DOHH2 (cell line): ENCODE measurements at regions not wholly inside any gene's neighbourhood (a gene's known extent, or its start where the extent isn't known, plus 50 kb on each side); places are given as distances from the start of the nearest gene placed in this dataset.

Experiments used
- CTCF ChIP-seq: fragments of 200-600 bp; sonication (generic); IDR thresholded peaks from one replicate; pipeline ENCODE4 v1.5.1; 2014; ENCODE audit warnings: antibody characterized with exemption, mild to moderate bottlenecking, low read depth, low read length; ENCODE audit not compliant: poor library complexity, severe bottlenecking
- EZH2phosphoT487 ChIP-seq: fragments of 200-600 bp; sonication (generic); IDR thresholded peaks from 2 replicates; pipeline ENCODE4 v1.6.1; 2017; ENCODE audit warnings: borderline replicate concordance, mild to moderate bottlenecking, antibody characterized with exemption, low read length, moderate library complexity, mixed read lengths

- TF ChIP-seq CTCF (no peak), EZH2phosphoT487 (no peak)
Measured at GRCh38 chr18:22082408-22082807, 87.0 kb upstream of the GATA6 start.
